Neuronal stem cell (in vitro differentiated cells): ENCODE measurements at regions not wholly inside any gene's neighbourhood (a gene's known extent, or its start where the extent isn't known, plus 50 kb on each side); places are given as distances from the start of the nearest gene placed in this dataset.

Experiments used
- DNase-seq: peaks from one replicate; pipeline ENCODE4 v3.0.0-alpha.2; 2013; ENCODE audit warnings: low spot score
- H2AFZ ChIP-seq: one replicate; pipeline ENCODE4 v1.6.1; 2013; ENCODE audit warnings: mild to moderate bottlenecking, low read length, inconsistent platforms
- H2AK5ac ChIP-seq: 2 replicates; pipeline ENCODE4 v1.6.1; 2013; ENCODE audit warnings: low read depth, mild to moderate bottlenecking, inconsistent platforms, low read length, moderate library complexity, mixed read lengths
- H2BK120ac ChIP-seq: 2 replicates; pipeline ENCODE4 v1.6.1; 2013; ENCODE audit warnings: low read depth, mild to moderate bottlenecking, inconsistent platforms, low read length, moderate library complexity, mixed read lengths
- H2BK12ac ChIP-seq: one replicate; pipeline ENCODE4 v1.6.1; 2013; ENCODE audit warnings: low read length, inconsistent platforms
- H2BK15ac ChIP-seq: 2 replicates; pipeline ENCODE4 v1.6.1; 2013; ENCODE audit warnings: mild to moderate bottlenecking, low read length, inconsistent platforms, mixed read lengths
- H2BK5ac ChIP-seq: one replicate; pipeline ENCODE4 v1.6.1; 2013; ENCODE audit warnings: inconsistent platforms, mild to moderate bottlenecking, low read length, moderate library complexity
- H3K14ac ChIP-seq: one replicate; pipeline ENCODE4 v1.6.1; 2013; ENCODE audit warnings: low read length, inconsistent platforms
- H3K18ac ChIP-seq: 2 replicates; pipeline ENCODE4 v1.6.1; 2013; ENCODE audit warnings: low read length, inconsistent platforms
- H3K23ac ChIP-seq: 2 replicates; pipeline ENCODE4 v1.6.1; 2013; ENCODE audit warnings: low read depth, mild to moderate bottlenecking, mixed read lengths, low read length, inconsistent platforms; ENCODE audit not compliant: poor library complexity
- H3K27ac ChIP-seq: replicated peaks from 3 replicates; pipeline ENCODE4 v1.5.1; 2013; ENCODE audit warnings: low read length, inconsistent platforms
- H3K27me3 ChIP-seq, 3 experiments: 2 replicates each; pipeline ENCODE4 v1.6.1; 2013; ENCODE audit warnings: low read length in 3 of 3, mild to moderate bottlenecking in 2 of 3, inconsistent platforms in 1 of 3, low read depth in 1 of 3, mixed read lengths in 1 of 3, moderate library complexity in 1 of 3; ENCODE audit not compliant: control insufficient read depth in 3 of 3, insufficient read depth in 3 of 3
- H3K36me3 ChIP-seq, 2 donors: replicated peaks in 1 of 2; 2 replicates each; pipeline ENCODE4 v1.6.1; 2013; ENCODE audit warnings: low read length in 2 of 2; ENCODE audit not compliant: control insufficient read depth in 2 of 2, insufficient read depth in 2 of 2
- H3K4ac ChIP-seq: 2 replicates; pipeline ENCODE4 v1.6.1; 2013; ENCODE audit warnings: inconsistent platforms, mild to moderate bottlenecking, low read length, moderate library complexity
- H3K4me1 ChIP-seq, 2 donors: 1 replicate in 1 of 2; 2 replicates in 1 of 2; pipeline ENCODE4 v1.6.1; 2013; ENCODE audit warnings: low read length in 2 of 2, low read depth in 1 of 2; ENCODE audit not compliant: control insufficient read depth in 2 of 2, insufficient read depth in 1 of 2
- H3K4me2 ChIP-seq: one replicate; pipeline ENCODE4 v1.6.1; 2013; ENCODE audit warnings: mild to moderate bottlenecking, low read length, inconsistent platforms; ENCODE audit not compliant: insufficient read depth, poor library complexity, severe bottlenecking
- H3K4me3 ChIP-seq, 2 donors: 2 replicates each; pipeline ENCODE4 v1.5.1; 2013; ENCODE audit warnings: low read length in 2 of 2, mild to moderate bottlenecking in 2 of 2, inconsistent platforms in 1 of 2, moderate library complexity in 1 of 2
- H3K79me1 ChIP-seq: one replicate; pipeline ENCODE4 v1.6.1; 2013; ENCODE audit warnings: low read depth, mild to moderate bottlenecking, inconsistent platforms, low read length, moderate library complexity
- H3K9ac ChIP-seq: one replicate; pipeline ENCODE4 v1.6.1; 2013; ENCODE audit warnings: mild to moderate bottlenecking, low read depth, low read length, inconsistent platforms; ENCODE audit not compliant: poor library complexity
- H3K9me3 ChIP-seq, 2 donors: replicated peaks in 1 of 2; 2 replicates each; pipeline versions ENCODE3 to v1.6.1; 2013; ENCODE audit warnings: low read length in 2 of 2, mild to moderate bottlenecking in 2 of 2, inconsistent platforms in 1 of 2, low read depth in 1 of 2, mixed read lengths in 1 of 2, moderate library complexity in 1 of 2; ENCODE audit not compliant: control insufficient read depth in 2 of 2, insufficient read depth in 1 of 2
- H4K8ac ChIP-seq: one replicate; pipeline ENCODE4 v1.6.1; 2013; ENCODE audit warnings: low read depth, mild to moderate bottlenecking, inconsistent platforms, low read length, moderate library complexity
- H4K91ac ChIP-seq: one replicate; pipeline ENCODE4 v1.6.1; 2013; ENCODE audit warnings: low read length, low read depth, mild to moderate bottlenecking, inconsistent platforms; ENCODE audit not compliant: poor library complexity
- WGBS, 2 donors: extraction: QIAGEN DNeasy Blood & Tissue Kit; methylation state at CpG; one replicate each; pipeline ENCODE4 v1.1.7; 2013; ENCODE audit warnings: missing lambda C conversion rate in 2 of 2, mixed read lengths in 1 of 2; ENCODE audit not compliant: insufficient read length in 2 of 2, insufficient replicate concordance in 1 of 2; ENCODE audit errors: extremely low coverage in 2 of 2; 5-methylcytosine and 5-hydroxymethylcytosine counted together

- Histone ChIP-seq H4K91ac (no peak overlapping the region), H2BK5ac (no peak overlapping the region), H3K4me1 (no peaks in the 10 kb centered on the region), H3K9me3 (peaks cover 0 to 1% of the 10 kb centered on the region in 2 donors), H3K4me3 (no peak overlapping the region), H3K27ac (no peak overlapping the region), H4K8ac (no peak overlapping the region), H3K27me3 (no peaks in the 10 kb centered on the region), H3K36me3 (no peaks in the 10 kb centered on the region), H2BK15ac (no peak overlapping the region), H3K79me1 (no peaks in the 10 kb centered on the region), H3K4ac (no peak overlapping the region), H2BK12ac (no peak overlapping the region), H2BK120ac (no peak overlapping the region), H2AFZ (peak overlapping the region; percentile 48), H3K9ac (no peak overlapping the region), H3K18ac (no peak overlapping the region), H3K14ac (no peak overlapping the region), H3K23ac (no peak overlapping the region), H2AK5ac (no peak overlapping the region), H3K4me2 (no peak overlapping the region)
- no CpG with 5 or more reads among the region's 4 CpGs for WGBS, 2 donors
- DNase-seq: no peak
Measured at GRCh38 chr13:39159393-39159792, 121.1 kb downstream of the NHLRC3 start.

DNA sequence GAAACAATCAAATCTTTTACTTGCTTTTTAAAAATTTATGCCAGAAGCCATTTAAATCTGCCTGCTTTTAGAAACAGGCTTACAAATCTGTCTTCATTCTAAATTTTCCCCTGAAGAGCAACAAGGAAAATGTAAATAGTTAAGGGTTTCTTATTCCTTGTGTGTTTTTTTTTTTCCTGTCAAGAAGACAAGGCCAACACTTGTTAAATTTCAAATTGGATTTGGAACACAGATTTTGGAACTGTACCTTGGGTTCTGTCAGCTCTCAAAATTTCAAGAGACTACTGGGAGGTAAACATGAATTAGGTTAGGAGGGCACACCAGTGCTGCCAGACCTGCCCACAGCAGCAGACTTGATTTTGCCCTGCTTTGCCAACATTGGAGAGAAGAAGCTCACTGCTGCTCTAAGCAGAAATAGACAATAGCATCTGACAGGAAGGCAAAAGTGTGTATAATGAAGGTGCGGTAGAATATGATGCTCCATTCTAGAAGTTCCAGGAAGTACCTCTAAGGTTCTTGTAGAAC is 121.7 kb downstream of the NHLRC3 start:
- H3K18ac ChIP-seq: no peak overlapping the region
- H2BK5ac ChIP-seq: no peak overlapping the region
- no peaks in the 10 kb centered on the region for H3K79me1 ChIP-seq
- H2AK5ac ChIP-seq: no peak overlapping the region
- no peak overlapping the region for H4K8ac ChIP-seq
- H3K4me3 ChIP-seq: no peak overlapping the region
- no peak overlapping the region for H3K9ac ChIP-seq
- H3K27me3 ChIP-seq: no peaks in the 10 kb centered on the region
- no peak overlapping the region for H2BK120ac ChIP-seq
- no CpG with 5 or more reads among the region's 1 CpG for WGBS, 2 donors
- no peaks in the 10 kb centered on the region for H3K4me1 ChIP-seq
- no peak overlapping the region for H3K23ac ChIP-seq
- no peak overlapping the region for H2BK15ac ChIP-seq
- no peak overlapping the region for H3K4ac ChIP-seq
- no peak overlapping the region for H3K4me2 ChIP-seq
- DNase-seq: no peak
- no peak overlapping the region for H4K91ac ChIP-seq
- peaks cover 0 to 1% of the 10 kb centered on the region in 2 donors for H3K9me3 ChIP-seq
- no peak overlapping the region for H2BK12ac ChIP-seq
- H2AFZ ChIP-seq: peak overlapping the region; percentile 48
- H3K14ac ChIP-seq: no peak overlapping the region
- H3K36me3 ChIP-seq: no peaks in the 10 kb centered on the region
- H3K27ac ChIP-seq: no peak overlapping the region

DNA sequence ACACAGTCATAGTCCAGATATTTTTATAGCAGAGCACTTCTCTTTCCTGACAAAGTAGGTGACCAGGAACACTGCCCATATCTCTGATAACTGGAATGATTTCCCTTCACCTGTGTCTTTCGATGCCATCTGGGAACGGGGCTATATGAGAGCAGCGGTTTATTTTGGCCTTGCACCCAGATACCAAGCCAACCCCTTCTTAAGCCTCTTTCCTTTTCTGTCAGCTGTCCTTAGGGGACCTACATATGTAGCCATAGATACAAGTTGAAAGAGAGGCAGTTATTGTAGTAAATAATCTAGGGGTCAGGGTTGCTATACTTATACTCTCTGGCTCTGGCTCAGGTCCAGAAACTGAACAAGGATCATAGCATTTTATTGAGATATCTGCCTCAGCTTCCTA is 128.8 kb downstream of the NHLRC3 start:
- WGBS, 2 donors: no CpG with 5 or more reads among the region's 3 CpGs
- H4K8ac ChIP-seq: no peak overlapping the region
- no peak overlapping the region for H3K4me2 ChIP-seq
- no peaks in the 10 kb centered on the region for H3K27me3 ChIP-seq
- no peak overlapping the region for H4K91ac ChIP-seq
- no peak overlapping the region for H3K18ac ChIP-seq
- no peak overlapping the region for H2BK15ac ChIP-seq
- no peaks in the 10 kb centered on the region for H3K36me3 ChIP-seq
- no peak overlapping the region for H2BK5ac ChIP-seq
- no peak overlapping the region for H2AFZ ChIP-seq
- no peak overlapping the region for H3K14ac ChIP-seq
- H3K4ac ChIP-seq: no peak overlapping the region
- H2BK120ac ChIP-seq: no peak overlapping the region
- H3K79me1 ChIP-seq: no peaks in the 10 kb centered on the region
- H3K9me3 ChIP-seq: no peaks in the 10 kb centered on the region
- H2BK12ac ChIP-seq: no peak overlapping the region
- no peak overlapping the region for H3K27ac ChIP-seq
- H3K9ac ChIP-seq: no peak overlapping the region
- H3K4me1 ChIP-seq: no peaks in the 10 kb centered on the region
- no peak overlapping the region for H3K23ac ChIP-seq
- no peak for DNase-seq
- H3K4me3 ChIP-seq: no peak overlapping the region
- no peak overlapping the region for H2AK5ac ChIP-seq

- no CpG with 5 or more reads among the region's 2 CpGs for WGBS, 2 donors
- Histone ChIP-seq H3K36me3 (no peaks in the 10 kb centered on the region), H3K18ac (no peak overlapping the region), H3K9me3 (no peaks in the 10 kb centered on the region), H3K27ac (no peak overlapping the region), H2AK5ac (no peak overlapping the region), H4K91ac (no peak overlapping the region), H3K4me1 (peaks cover 0 to 2% of the 10 kb centered on the region in 2 donors), H3K9ac (no peak overlapping the region), H2AFZ (no peak overlapping the region), H3K79me1 (no peaks in the 10 kb centered on the region), H3K27me3 (no peaks in the 10 kb centered on the region), H3K4me2 (no peak overlapping the region), H3K4me3 (no peak overlapping the region), H2BK15ac (no peak overlapping the region), H3K23ac (no peak overlapping the region), H4K8ac (no peak overlapping the region), H2BK12ac (no peak overlapping the region), H3K14ac (no peak overlapping the region), H3K4ac (no peak overlapping the region), H2BK120ac (no peak overlapping the region), H2BK5ac (no peak overlapping the region)
- DNase-seq: no peak
Measured at GRCh38 chr13:39170711-39171110, 132.5 kb downstream of the NHLRC3 start.
